ENCODE measurements at regions not wholly inside any gene's neighbourhood (a gene's known extent, or its start where the extent isn't known, plus 50 kb on each side); places are given as distances from the start of the nearest gene placed in this dataset.
"Not testable (repeated sequence)": the region's sequence is repeated elsewhere in the genome, so short reads cannot be mapped to it uniquely, and the experiment has no call there.

- DNase-seq: no peak
These were observed 212.2 kb upstream of the NRG3 start for GRCh38 chr10:81662837-81663236.

- not testable (repeated sequence) for DNase-seq
These were observed 210.2 kb upstream of the NRG3 start for GRCh38 chr10:81664800-81665199.

- DNase-seq: no peak
These were observed 200.1 kb upstream of the NRG3 start for GRCh38 chr10:81674941-81675340.

GRCh38 chr10:81679291-81679690 lies 195.7 kb upstream of the NRG3 start:
- DNase-seq: no peak

GRCh38 chr10:81680359-81680758 lies 194.6 kb upstream of the NRG3 start:
- no peak for DNase-seq

GRCh38 chr10:81688459-81688858 lies 186.5 kb upstream of the NRG3 start:
- no peak for DNase-seq

GRCh38 chr10:81696609-81697388 lies 178.2 kb upstream of the NRG3 start:
- no peak for DNase-seq

- DNase-seq: no peak
These were observed 170.4 kb upstream of the NRG3 start for GRCh38 chr10:81704596-81704995.

GRCh38 chr10:81708416-81708815 lies 166.6 kb upstream of the NRG3 start:
- DNase-seq: no peak

- no peak for DNase-seq
These were observed 166.1 kb upstream of the NRG3 start for GRCh38 chr10:81708929-81709328.

GRCh38 chr10:81722399-81722798 lies 152.6 kb upstream of the NRG3 start:
- no peak for DNase-seq

- DNase-seq: no peak
These were observed 150.6 kb upstream of the NRG3 start for GRCh38 chr10:81724431-81724830.

GRCh38 chr10:81725851-81726250 lies 149.1 kb upstream of the NRG3 start:
- no peak for DNase-seq

- DNase-seq: no peak
These were observed 146.3 kb upstream of the NRG3 start for GRCh38 chr10:81728692-81729091.

- no peak for DNase-seq
These were observed 144.1 kb upstream of the NRG3 start for GRCh38 chr10:81730891-81731290.

- no peak for DNase-seq
These were observed 141.5 kb upstream of the NRG3 start for GRCh38 chr10:81733542-81733941.

- DNase-seq: not testable (repeated sequence)
These were observed 139.8 kb upstream of the NRG3 start for GRCh38 chr10:81735167-81735566.

GRCh38 chr10:81759111-81759510 lies 115.9 kb upstream of the NRG3 start:
- no peak for DNase-seq

GRCh38 chr10:81784111-81784597 lies 90.8 kb upstream of the NRG3 start:
- DNase-seq: no peak

- no peak for DNase-seq
These were observed 82.3 kb upstream of the NRG3 start for GRCh38 chr10:81792729-81793128.

GRCh38 chr10:81806842-81807241 lies 68.2 kb upstream of the NRG3 start:
- no peak for DNase-seq

- no peak for DNase-seq
These were observed 60.2 kb upstream of the NRG3 start for GRCh38 chr10:81814842-81815241.

GRCh38 chr10:81817596-81818170 lies 57.3 kb upstream of the NRG3 start:
- DNase-seq: no peak

GRCh38 chr10:81820418-81820817 lies 54.6 kb upstream of the NRG3 start:
- DNase-seq: no peak
